ENCODE measurements at regions not wholly inside any gene's neighbourhood (a gene's known extent, or its start where the extent isn't known, plus 50 kb on each side); places are given as distances from the start of the nearest gene placed in this dataset.

GRCh38 chr2:7773362-7774360 is 856.4 kb downstream of the RNF144A start:
- no peak for ATAC-seq
- H3K9me3 ChIP-seq (ENCODE audit: control insufficient read depth in 1 of 2, insufficient read depth in 1 of 2, low read depth in 1 of 2, low read length in 2 of 2), result no peaks in the 10 kb centered on the region
- H3K9me2 ChIP-seq (ENCODE audit: insufficient read depth), result no peaks in the 10 kb centered on the region
- ChIA-PET POLR2A (no interaction called here), RAD21 (ENCODE audit: low non-redundant PET in 1 of 2, low total read pairs in 2 of 2, uncharacterized antibody in 2 of 2, unreplicated experiment in 2 of 2) (no interaction called here), CTCF (no interaction called here)
- intact Hi-C loops (cut with micrococcal nuclease), result no loop called here
- no peaks in the 10 kb centered on the region for H3K79me2 ChIP-seq (ENCODE audit: insufficient read depth, low read length)
- no peak overlapping the region for H3K9ac ChIP-seq (ENCODE audit: low read length)
- TF ChIP-seq CBX3 (IDR thresholded peaks at IDR 0.05; ENCODE audit: low read depth), result no peak
- TF ChIP-seq JUND (IDR thresholded peaks at IDR 0.05), result no peak
- no peak for TF ChIP-seq ELF1 (IDR thresholded peaks at IDR 0.05; ENCODE audit: borderline replicate concordance, low read depth)
- TF ChIP-seq EZH2phosphoT487 (IDR thresholded peaks at IDR 0.05; ENCODE audit: borderline replicate concordance), result no peak
- TF ChIP-seq EGR1 (IDR thresholded peaks at IDR 0.05; ENCODE audit: low read depth), result no peak
- no peak for TF ChIP-seq SRF (IDR thresholded peaks at IDR 0.05; ENCODE audit: low read depth)
- TF ChIP-seq FOSL1 (IDR thresholded peaks at IDR 0.05; ENCODE audit: low read depth), result no peak
- no peak for TF ChIP-seq TCF7L2 (IDR thresholded peaks at IDR 0.05; ENCODE audit: borderline replicate concordance, extremely low read depth, insufficient read depth, insufficient read length)
- TF ChIP-seq POLR2A (IDR thresholded peaks at IDR 0.05; ENCODE audit: borderline replicate concordance, extremely low read depth, insufficient read depth, insufficient read length), result no peak
- TF ChIP-seq SIN3A (IDR thresholded peaks at IDR 0.05; ENCODE audit: low read depth), result no peak
- TF ChIP-seq ATF3 (IDR thresholded peaks at IDR 0.05), result no peak
- no peak for TF ChIP-seq CEBPB (IDR thresholded peaks at IDR 0.05; ENCODE audit: low read depth)
- TF ChIP-seq RAD21 (IDR thresholded peaks at IDR 0.05; ENCODE audit: low read depth), result no peak
- no peak for TF ChIP-seq YY1 (IDR thresholded peaks at IDR 0.05; ENCODE audit: extremely low read depth, insufficient replicate concordance, low read depth, low read length)
- no peak for TF ChIP-seq POLR2AphosphoS5 (IDR thresholded peaks at IDR 0.05; ENCODE audit: low read depth, low read length)
- TF ChIP-seq ZBTB33 (IDR thresholded peaks at IDR 0.05; ENCODE audit: extremely low read depth, insufficient replicate concordance, low read length), result no peak
- TF ChIP-seq ZFX (IDR thresholded peaks at IDR 0.05), result no peak
- no peak for TF ChIP-seq MAX (IDR thresholded peaks at IDR 0.05)
- no TSS peak for BruUV-seq (replicated peaks)
- no peak overlapping the region for H3K27ac ChIP-seq (ENCODE audit: low read depth, low read length)
- H2AFZ ChIP-seq (ENCODE audit: low read depth, low read length, poor library complexity, severe bottlenecking), result no peak overlapping the region
- H3K4me2 ChIP-seq (ENCODE audit: low read length), result peak overlapping the region; percentile 9; the same call in 1 of the 2 replicates
- no peaks in the 10 kb centered on the region for H3K36me3 ChIP-seq (ENCODE audit: control insufficient read depth in 1 of 2, insufficient read depth in 2 of 2, low read length in 2 of 2)
- H4K20me1 ChIP-seq (ENCODE audit: insufficient read depth), result no peaks in the 10 kb centered on the region
- no peaks in the 10 kb centered on the region; a peak in 1 of 4 replicates for H3K4me1 ChIP-seq (ENCODE audit: control insufficient read depth in 1 of 2, insufficient read depth in 2 of 2, low read length in 2 of 2)
- H3K4me3 ChIP-seq (replicated peaks in 1 of 2; ENCODE audit: low read depth in 1 of 2, low read length in 2 of 2), result no peak overlapping the region
- H3K27me3 ChIP-seq (ENCODE audit: insufficient read depth, low read length), result peaks cover 6% of the 10 kb centered on the region; the same call in 1 of the 2 replicates
- peak; percentile 0 for DNase-seq (ENCODE audit: low read depth, low spot score)
